ENCODE measurements at regions not wholly inside any gene's neighbourhood (a gene's known extent, or its start where the extent isn't known, plus 50 kb on each side); places are given as distances from the start of the nearest gene placed in this dataset.

- no peaks in the 10 kb centered on the region for H3K36me3 ChIP-seq (ENCODE audit: control insufficient read depth, insufficient read depth, low read length)
- H3K27me3 ChIP-seq (replicated peaks; ENCODE audit: control insufficient read depth, insufficient read depth, low read length) = no peaks in the 10 kb centered on the region
- Mint-ChIP-seq H3K27ac (ENCODE audit: unreplicated experiment) (no peak overlapping the region), H3K4me3 (ENCODE audit: unreplicated experiment) (no peak overlapping the region), H3K4me1 (ENCODE audit: low read depth, unreplicated experiment) (no peaks in the 10 kb centered on the region), H3K9me3 (ENCODE audit: unreplicated experiment) (no peaks in the 10 kb centered on the region), H3K27me3 (ENCODE audit: insufficient read depth, unreplicated experiment) (peaks cover 2% of the 10 kb centered on the region), H3K36me3 (ENCODE audit: insufficient read depth, unreplicated experiment) (no peaks in the 10 kb centered on the region)
- no peak for DNase-seq
- POLR2A ChIA-PET = no interaction called here
- no peak for TF ChIP-seq CTCF (IDR thresholded peaks at IDR 0.05; ENCODE audit: insufficient read depth in 1 of 2, low read depth in 1 of 2, low read length in 1 of 2, severe bottlenecking in 1 of 2, unreplicated experiment in 1 of 2)
- intact Hi-C loops (cut with micrococcal nuclease; ENCODE audit: unreplicated experiment) = no loop called here
- no peaks in the 10 kb centered on the region for H3K9me3 ChIP-seq
- H3K4me1 ChIP-seq = no peaks in the 10 kb centered on the region
- no TSS peak for BruUV-seq (replicated peaks)
- CTCF ChIA-PET = no interaction called here
- no peak overlapping the region for H3K4me3 ChIP-seq (ENCODE audit: low read depth, low read length)
Measured at GRCh38 chr1:29832471-29832870, 596.1 kb downstream of the PTPRU start.

GRCh38 chr1:29831500-29832117 is 595.3 kb downstream of the PTPRU start:
- no peak overlapping the region for H3K27ac Mint-ChIP-seq (ENCODE audit: unreplicated experiment)
- no peak for TF ChIP-seq CTCF (IDR thresholded peaks at IDR 0.05; ENCODE audit: insufficient read depth in 1 of 2, low read depth in 1 of 2, low read length in 1 of 2, severe bottlenecking in 1 of 2, unreplicated experiment in 1 of 2)
- no peaks in the 10 kb centered on the region for H3K9me3 Mint-ChIP-seq (ENCODE audit: unreplicated experiment)
- BruUV-seq (replicated peaks) = no TSS peak
- ChIA-PET CTCF (no interaction called here), POLR2A (no interaction called here)
- no peak overlapping the region for H3K4me3 Mint-ChIP-seq (ENCODE audit: unreplicated experiment)
- Histone ChIP-seq H3K4me1 (no peaks in the 10 kb centered on the region), H3K27me3 (replicated peaks; ENCODE audit: control insufficient read depth, insufficient read depth, low read length) (no peaks in the 10 kb centered on the region), H3K4me3 (ENCODE audit: low read depth, low read length) (no peak overlapping the region), H3K36me3 (ENCODE audit: control insufficient read depth, insufficient read depth, low read length) (no peaks in the 10 kb centered on the region), H3K9me3 (no peaks in the 10 kb centered on the region)
- H3K4me1 Mint-ChIP-seq (ENCODE audit: low read depth, unreplicated experiment) = no peaks in the 10 kb centered on the region
- no peaks in the 10 kb centered on the region for H3K36me3 Mint-ChIP-seq (ENCODE audit: insufficient read depth, unreplicated experiment)
- peaks cover 2% of the 10 kb centered on the region for H3K27me3 Mint-ChIP-seq (ENCODE audit: insufficient read depth, unreplicated experiment)
- intact Hi-C loops (cut with micrococcal nuclease; ENCODE audit: unreplicated experiment) = no loop called here
- no peak for DNase-seq

- H3K4me1 ChIP-seq = no peaks in the 10 kb centered on the region
- ChIA-PET CTCF (no interaction called here), POLR2A (no interaction called here)
- Mint-ChIP-seq H3K36me3 (ENCODE audit: insufficient read depth, unreplicated experiment) (no peaks in the 10 kb centered on the region), H3K4me1 (ENCODE audit: low read depth, unreplicated experiment) (no peaks in the 10 kb centered on the region), H3K27ac (ENCODE audit: unreplicated experiment) (no peak overlapping the region), H3K27me3 (ENCODE audit: insufficient read depth, unreplicated experiment) (peaks cover 2% of the 10 kb centered on the region), H3K9me3 (ENCODE audit: unreplicated experiment) (no peaks in the 10 kb centered on the region), H3K4me3 (ENCODE audit: unreplicated experiment) (no peak overlapping the region)
- H3K36me3 ChIP-seq (ENCODE audit: control insufficient read depth, insufficient read depth, low read length) = no peaks in the 10 kb centered on the region
- BruUV-seq (replicated peaks) = no TSS peak
- no peak for DNase-seq
- intact Hi-C loops (cut with micrococcal nuclease; ENCODE audit: unreplicated experiment) = no loop called here
- no peak for TF ChIP-seq CTCF (IDR thresholded peaks at IDR 0.05; ENCODE audit: insufficient read depth in 1 of 2, low read depth in 1 of 2, low read length in 1 of 2, severe bottlenecking in 1 of 2, unreplicated experiment in 1 of 2)
- H3K27me3 ChIP-seq (replicated peaks; ENCODE audit: control insufficient read depth, insufficient read depth, low read length) = no peaks in the 10 kb centered on the region
- H3K9me3 ChIP-seq = no peaks in the 10 kb centered on the region
- H3K4me3 ChIP-seq (ENCODE audit: low read depth, low read length) = no peak overlapping the region
Measured at GRCh38 chr1:29830916-29831315, 594.6 kb downstream of the PTPRU start.
